ENCODE measurements at regions not wholly inside any gene's neighbourhood (a gene's known extent, or its start where the extent isn't known, plus 50 kb on each side); places are given as distances from the start of the nearest gene placed in this dataset.

- no peak for FAIRE-seq
- no peak for TF ChIP-seq EED (IDR thresholded peaks at IDR 0.05; ENCODE audit: low read depth)
- TF ChIP-seq ATF3 (IDR thresholded peaks at IDR 0.05; ENCODE audit: borderline replicate concordance, extremely low read depth, low read depth, low read length): no peak
- no peak for TF ChIP-seq PAX8 (IDR thresholded peaks at IDR 0.05)
- no peak for TF ChIP-seq IRF3 (IDR thresholded peaks at IDR 0.05)
- TF ChIP-seq ZNF24 (IDR thresholded peaks at IDR 0.05): no peak
- TF ChIP-seq MYC (IDR thresholded peaks at IDR 0.05; ENCODE audit: insufficient read depth, insufficient read length, insufficient replicate concordance, low read length, severe bottlenecking): no peak
- TF ChIP-seq SPI1 (IDR thresholded peaks at IDR 0.05; ENCODE audit: borderline replicate concordance, insufficient read depth, low read depth, low read length): no peak
- no peak for TF ChIP-seq EZH2 (IDR thresholded peaks at IDR 0.05; ENCODE audit: borderline replicate concordance, control insufficient read depth, low read depth, low read length)
- no peak for TF ChIP-seq BMI1 (IDR thresholded peaks at IDR 0.05; ENCODE audit: borderline replicate concordance)
- TF ChIP-seq PBX3 (IDR thresholded peaks at IDR 0.05; ENCODE audit: insufficient replicate concordance, low read depth, low read length): no peak
- no peak for TF ChIP-seq MAX (IDR thresholded peaks at IDR 0.05; ENCODE audit: low read depth, low read length)
- no peak for TF ChIP-seq TCF12 (IDR thresholded peaks at IDR 0.05; ENCODE audit: low read depth, low read length)
- no peak for TF ChIP-seq CUX1 (IDR thresholded peaks at IDR 0.05; ENCODE audit: insufficient replicate concordance, low read depth, low read length)
- TF ChIP-seq RELB (IDR thresholded peaks at IDR 0.05; ENCODE audit: low read depth): no peak
- TF ChIP-seq CEBPB (IDR thresholded peaks at IDR 0.05; ENCODE audit: borderline replicate concordance in 1 of 2, low read depth in 2 of 2, low read length in 2 of 2): no peak
These were observed 998.8 kb upstream of the LRRTM1 start for GRCh38 chr2:81303321-81303720.

More at GRCh38 chr2:81303321-81303720, 998.8 kb upstream of the LRRTM1 start:
- H3K27ac ChIP-seq (ENCODE audit: control insufficient read depth, insufficient read depth): no peak overlapping the region
- no peaks in the 10 kb centered on the region for H3K27me3 ChIP-seq (replicated peaks in 1 of 2; ENCODE audit: control insufficient read depth in 2 of 2, insufficient read depth in 2 of 2, low read length in 1 of 2)
- H3K79me2 ChIP-seq (ENCODE audit: control insufficient read depth, insufficient read depth, low read length): no peaks in the 10 kb centered on the region
- no peaks in the 10 kb centered on the region for H3K36me3 ChIP-seq (ENCODE audit: control insufficient read depth in 2 of 2, insufficient read depth in 2 of 2, low read length in 1 of 2)
- no peak for ATAC-seq
- H4K20me1 ChIP-seq (ENCODE audit: control insufficient read depth, insufficient read depth): no peaks in the 10 kb centered on the region
- in situ Hi-C loops (cut with MboI) (no loop called here), intact Hi-C loops (cut with micrococcal nuclease; ENCODE audit: unreplicated experiment) (no loop called here)
- ChIA-PET SMC1A (ENCODE audit: uncharacterized antibody, unreplicated experiment) (interaction anchor here (0.9 kb wide), 1 partner anchor 11 kb away, joined by 3 read pairs; no protein-coding TSS in a partner anchor), CTCF (no interaction called here), POLR2A (no interaction called here), RAD21 (ENCODE audit: unreplicated experiment) (no interaction called here)
- H3K9ac ChIP-seq (ENCODE audit: control insufficient read depth, insufficient read depth, low read length): no peak overlapping the region
- no peak overlapping the region for H3K4me2 ChIP-seq (ENCODE audit: control insufficient read depth, insufficient read depth)
- H3K4me1 ChIP-seq (ENCODE audit: control insufficient read depth, insufficient read depth, low read length): no peaks in the 10 kb centered on the region
- H3K4me3 ChIP-seq: no peak overlapping the region
- no peaks in the 10 kb centered on the region for H3K9me3 ChIP-seq (replicated peaks; ENCODE audit: control insufficient read depth, insufficient read depth, low read length)
- BruUV-seq (replicated peaks): no TSS peak
- H2AFZ ChIP-seq (ENCODE audit: control insufficient read depth, low read depth, low read length): no peak overlapping the region
- WGBS (ENCODE audit: insufficient coverage, insufficient replicate concordance, low lambda C conversion rate, missing lambda C conversion rate): 7% methylated on average over 1 of the region's 1 CpG
- DNase-seq (ENCODE audit: low read depth, low spot score): no peak
